Heart left ventricle (tissue), 13 donors: ENCODE measurements at regions not wholly inside any gene's neighbourhood (a gene's known extent, or its start where the extent isn't known, plus 50 kb on each side); places are given as distances from the start of the nearest gene placed in this dataset.

Source experiments
- POLR2A ChIP-seq, 2 donors: fragments of 450-650 bp; IDR thresholded peaks; one replicate each; pipeline ENCODE4 v1.6.1; 2017; ENCODE audit warnings: antibody characterized with exemption in 2 of 2, mild to moderate bottlenecking in 2 of 2, moderate library complexity in 2 of 2
- TF ChIP-seq, protein P1 (sequence below), 12 donors: fragments of 200-600 bp; sonication (generic) in 4 of 12; IDR thresholded peaks; one replicate each; pipeline versions ENCODE4 v1.5.0 to v1.8.0; 2018 to 2022; ENCODE audit warnings: antibody characterized with exemption in 12 of 12, mild to moderate bottlenecking in 5 of 12
- donor health status: ischemic (EF 13 %, LVEDD 7.1; RV severe dilation, severe dysfunction).
- donor health status: DM: no; HTN: yes; CAD: no.
- donor health status: DM: no; HTN: no; CAD: no.
- donor health status: ischemic (EF 25% LVEDD 6.9; RV normal size, moderate dysfunction).
- donor health status: ischemic (EF 25% LVEDD 5.7; RV mildly dilated, moderate dysfunction).
- donor health status: ischemic (EF 35%, LVEDD 5.7; RV mildly dilated, moderate dysfunction).
- donor health status: nonischemic (EF 11% LVEDD 7.7; RV severe dilation, severe dysfunction).
- donor health status: DM: yes; HTN: yes; CAD: no.
- donor health status: PGD.
- donor health status: ischemic (EF 29% LVEDD 5.4; RV normal size, mild dysfunction).
- donor health status: nonischemic (EF 23%, LVEDD 6.1; RV moderate dilation, normal function).

DNA sequence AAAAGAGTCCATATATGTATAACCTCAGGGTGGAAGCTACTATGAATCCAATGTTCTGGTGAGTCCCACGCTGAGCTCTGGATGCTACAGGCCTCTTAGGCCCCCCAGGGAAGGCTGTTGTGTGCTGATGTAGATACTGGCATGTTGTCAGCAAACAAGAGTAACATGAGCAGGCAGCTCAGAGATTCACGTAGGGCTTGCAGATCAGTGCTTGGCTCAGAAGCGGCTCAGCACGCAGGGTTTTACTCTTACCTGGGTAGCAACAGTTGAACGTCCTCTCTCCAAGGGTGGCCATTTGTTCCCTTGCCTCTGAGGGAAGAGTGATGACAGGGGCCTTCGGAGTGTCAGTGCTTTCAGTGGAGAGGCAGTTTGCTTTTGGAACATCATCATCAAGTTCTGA is 93.4 kb downstream of the ZFP64 start:
- TF ChIP-seq, protein P1, sequence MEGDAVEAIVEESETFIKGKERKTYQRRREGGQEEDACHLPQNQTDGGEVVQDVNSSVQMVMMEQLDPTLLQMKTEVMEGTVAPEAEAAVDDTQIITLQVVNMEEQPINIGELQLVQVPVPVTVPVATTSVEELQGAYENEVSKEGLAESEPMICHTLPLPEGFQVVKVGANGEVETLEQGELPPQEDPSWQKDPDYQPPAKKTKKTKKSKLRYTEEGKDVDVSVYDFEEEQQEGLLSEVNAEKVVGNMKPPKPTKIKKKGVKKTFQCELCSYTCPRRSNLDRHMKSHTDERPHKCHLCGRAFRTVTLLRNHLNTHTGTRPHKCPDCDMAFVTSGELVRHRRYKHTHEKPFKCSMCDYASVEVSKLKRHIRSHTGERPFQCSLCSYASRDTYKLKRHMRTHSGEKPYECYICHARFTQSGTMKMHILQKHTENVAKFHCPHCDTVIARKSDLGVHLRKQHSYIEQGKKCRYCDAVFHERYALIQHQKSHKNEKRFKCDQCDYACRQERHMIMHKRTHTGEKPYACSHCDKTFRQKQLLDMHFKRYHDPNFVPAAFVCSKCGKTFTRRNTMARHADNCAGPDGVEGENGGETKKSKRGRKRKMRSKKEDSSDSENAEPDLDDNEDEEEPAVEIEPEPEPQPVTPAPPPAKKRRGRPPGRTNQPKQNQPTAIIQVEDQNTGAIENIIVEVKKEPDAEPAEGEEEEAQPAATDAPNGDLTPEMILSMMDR (IDR thresholded peaks at IDR 0.05): no peak
- no peak for TF ChIP-seq POLR2A (IDR thresholded peaks at IDR 0.05)
